ENCODE measurements at regions not wholly inside any gene's neighbourhood (a gene's known extent, or its start where the extent isn't known, plus 50 kb on each side); places are given as distances from the start of the nearest gene placed in this dataset.
"Not testable (repeated sequence)": the region's sequence is repeated elsewhere in the genome, so short reads cannot be mapped to it uniquely, and the experiment has no call there.

DNA sequence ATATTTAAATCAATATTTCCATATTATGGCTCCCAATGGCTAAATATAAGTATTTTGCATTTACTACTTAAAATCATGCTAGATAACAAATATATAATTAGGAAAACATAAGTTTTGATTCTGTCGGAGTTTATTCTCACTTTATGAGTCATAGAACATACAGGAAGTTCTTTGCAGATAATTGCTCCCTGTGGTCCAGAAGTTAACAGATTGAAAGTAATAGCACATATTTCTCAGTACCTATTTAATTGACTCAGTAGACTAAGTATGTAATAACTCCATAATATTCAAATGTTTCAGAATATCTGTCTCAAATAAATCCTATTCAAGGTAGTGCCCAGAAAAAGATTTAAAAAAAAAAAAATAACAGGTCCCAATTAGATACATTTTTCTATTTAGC lies 806.0 kb upstream of the ATXN7L3B start:
- intact Hi-C loops (cut with micrococcal nuclease), result no loop called here
- no peak for DNase-seq
- ATAC-seq, result no peak

DNA sequence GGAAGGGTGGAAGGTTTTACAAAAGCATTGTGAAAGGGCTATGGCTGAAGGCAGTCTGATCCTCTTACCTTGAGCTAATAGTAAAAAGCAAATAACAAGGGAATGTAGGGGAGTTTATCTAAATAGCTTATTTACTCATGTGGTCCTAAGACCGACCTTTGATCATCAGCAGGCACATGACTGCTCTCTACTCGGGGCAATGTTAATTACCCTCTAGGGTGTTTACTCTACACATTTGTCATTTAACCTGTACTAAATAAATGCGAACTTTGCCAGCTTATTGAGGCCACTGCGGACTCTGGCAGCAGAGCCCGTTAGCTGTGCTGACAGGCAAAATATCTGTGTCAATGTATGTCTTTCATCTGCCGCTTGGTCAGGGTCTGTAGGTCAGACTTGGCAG lies 768.3 kb upstream of the ATXN7L3B start:
- intact Hi-C loops (cut with micrococcal nuclease), result no loop called here
- DNase-seq, result no peak
- ATAC-seq, result no peak

DNA sequence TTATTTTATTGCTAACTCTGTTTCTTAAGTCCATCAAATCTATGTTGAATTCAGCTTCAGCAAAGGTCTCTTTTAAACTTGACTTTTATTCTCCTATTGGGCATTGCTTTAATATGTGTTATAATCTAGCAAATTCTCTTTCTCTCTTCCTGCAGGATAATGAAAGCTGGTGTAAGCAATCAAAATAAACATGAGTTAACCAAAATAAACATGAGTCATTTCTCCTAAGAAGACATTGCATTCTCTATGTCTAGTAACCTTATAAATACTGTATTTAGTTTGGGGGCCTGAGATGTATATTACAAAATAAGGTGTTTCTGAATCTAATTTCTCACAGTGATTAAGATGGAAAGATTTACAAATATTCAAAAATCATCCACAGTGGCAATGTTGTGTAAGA lies 739.1 kb upstream of the ATXN7L3B start:
- intact Hi-C loops (cut with micrococcal nuclease), result no loop called here
- ATAC-seq (no peak), DNase-seq (no peak)

DNA sequence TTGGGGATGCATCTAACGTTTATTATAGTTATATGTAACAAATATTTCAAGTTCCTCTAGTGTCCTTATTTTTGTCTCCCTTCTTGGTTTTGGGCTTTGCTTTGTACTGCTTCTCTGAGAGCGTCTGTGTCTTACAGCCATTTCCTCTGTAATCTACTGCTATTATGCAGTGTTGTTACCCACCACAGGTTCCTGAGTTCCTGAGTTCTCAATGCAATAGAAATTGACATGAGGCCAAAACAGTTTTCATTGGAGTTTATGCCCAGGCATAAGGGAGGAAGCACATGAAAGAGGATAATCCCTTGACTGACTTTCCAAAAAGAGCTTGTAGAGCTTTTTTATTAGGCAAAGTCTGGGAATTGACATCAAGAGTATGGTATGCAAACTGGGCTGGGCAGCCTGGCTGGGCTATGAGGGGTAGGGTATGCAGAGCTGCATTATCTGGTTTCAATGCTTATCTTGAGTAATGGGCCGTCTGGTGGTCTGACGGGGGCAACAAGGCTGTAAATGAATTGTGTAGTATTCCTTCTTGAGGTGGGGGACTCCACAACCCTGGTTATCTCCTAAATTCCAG lies 722.5 kb upstream of the ATXN7L3B start:
- ATAC-seq, result no peak
- no peak for DNase-seq
- intact Hi-C loops (cut with micrococcal nuclease), result no loop called here

GRCh38 chr12:73817161-73817560 lies 720.5 kb upstream of the ATXN7L3B start:
- no peak for ATAC-seq
- intact Hi-C loops (cut with micrococcal nuclease), result no loop called here
- DNase-seq, result no peak

GRCh38 chr12:73833746-73834145 lies 703.9 kb upstream of the ATXN7L3B start:
- DNase-seq, result no peak
- intact Hi-C loops (cut with micrococcal nuclease), result no loop called here
- no peak for ATAC-seq

DNA sequence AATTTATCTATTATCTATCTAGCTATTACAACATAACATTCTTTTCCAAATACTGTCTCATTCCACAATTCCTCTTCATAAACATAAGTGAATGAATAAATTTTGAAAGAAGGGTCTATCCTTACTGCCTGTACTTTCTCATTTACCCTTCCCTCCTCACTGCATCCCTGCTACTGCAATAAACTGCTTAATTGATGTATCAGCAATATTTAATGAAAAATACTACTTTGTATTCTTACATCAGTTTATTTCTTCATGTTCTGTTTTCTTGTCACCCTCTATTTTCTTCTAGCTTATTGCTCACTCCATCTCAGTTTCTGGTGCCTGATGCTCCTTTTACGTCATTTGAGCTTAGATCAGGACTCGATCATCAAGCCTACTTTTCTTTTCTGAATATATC lies 695.7 kb upstream of the ATXN7L3B start:
- ATAC-seq, result no peak
- DNase-seq, result no peak
- intact Hi-C loops (cut with micrococcal nuclease), result no loop called here

- ATAC-seq (no peak), DNase-seq (no peak)
- intact Hi-C loops (cut with micrococcal nuclease), result no loop called here
Measured at GRCh38 chr12:73863546-73863945, 674.1 kb upstream of the ATXN7L3B start.

DNA sequence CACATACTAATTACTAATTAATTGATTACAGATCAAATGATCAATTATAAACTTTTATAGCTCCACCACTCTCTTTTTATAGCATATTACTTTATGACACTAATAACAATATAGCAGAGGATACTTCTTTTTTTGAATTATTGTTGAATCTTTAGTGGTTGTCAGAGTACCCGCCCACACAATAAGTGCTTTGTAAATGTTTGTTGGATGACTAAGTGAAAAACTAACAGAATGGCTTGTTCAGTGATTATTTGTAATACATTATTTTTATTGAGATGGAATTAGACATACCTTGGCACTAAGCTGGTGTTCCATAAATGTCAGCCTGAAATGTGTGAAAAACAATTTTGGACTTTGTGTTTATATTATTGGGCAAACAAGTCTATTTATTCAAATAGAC lies 670.5 kb upstream of the ATXN7L3B start:
- intact Hi-C loops (cut with micrococcal nuclease), result no loop called here
- no peak for DNase-seq
- no peak for ATAC-seq

DNA sequence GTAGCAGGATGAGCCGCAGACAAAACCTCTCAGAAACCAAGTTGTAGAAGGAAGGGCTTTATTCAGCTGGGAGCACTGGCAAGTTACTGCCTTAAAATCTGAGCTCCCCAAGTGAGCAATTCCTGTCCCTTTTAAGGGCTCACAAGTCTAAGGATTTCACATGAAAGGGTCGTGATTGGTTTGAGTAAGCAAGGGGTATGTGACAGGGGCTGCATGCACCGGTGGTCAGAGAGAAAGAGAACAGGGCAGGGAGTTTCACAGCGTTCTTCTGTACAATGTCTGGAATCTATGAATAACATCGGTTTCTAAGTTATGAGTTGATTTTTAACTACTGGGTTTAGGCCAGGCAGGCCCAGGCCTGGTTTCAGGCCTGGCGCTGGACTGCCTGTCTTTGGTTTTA lies 660.3 kb upstream of the ATXN7L3B start:
- not testable (repeated sequence) for ATAC-seq

DNA sequence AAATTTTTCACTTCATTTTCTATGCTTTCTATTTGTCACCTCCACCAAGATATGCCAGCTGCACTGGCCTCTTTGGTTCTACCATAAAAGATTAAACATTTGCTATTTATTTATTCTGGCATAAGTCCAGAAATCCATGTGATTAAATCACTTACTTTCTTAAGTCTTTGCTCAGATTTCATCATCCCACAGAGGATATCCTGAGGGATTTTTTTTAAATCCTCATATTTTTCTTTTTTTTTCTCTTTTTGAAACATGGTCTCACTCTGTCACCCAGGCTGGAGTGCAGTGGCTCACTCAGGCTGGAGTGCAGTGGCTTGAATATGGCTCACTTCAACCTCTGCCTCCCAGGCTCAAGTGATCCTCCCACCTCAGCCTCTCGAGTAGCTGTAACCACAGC lies 645.4 kb upstream of the ATXN7L3B start:
- no peak for DNase-seq
- intact Hi-C loops (cut with micrococcal nuclease), result no loop called here
- ATAC-seq, result no peak

More for the DNA sequence above, 660.3 kb upstream of the ATXN7L3B start:
- intact Hi-C loops (cut with micrococcal nuclease); DNase-seq: not testable (repeated sequence)

DNA sequence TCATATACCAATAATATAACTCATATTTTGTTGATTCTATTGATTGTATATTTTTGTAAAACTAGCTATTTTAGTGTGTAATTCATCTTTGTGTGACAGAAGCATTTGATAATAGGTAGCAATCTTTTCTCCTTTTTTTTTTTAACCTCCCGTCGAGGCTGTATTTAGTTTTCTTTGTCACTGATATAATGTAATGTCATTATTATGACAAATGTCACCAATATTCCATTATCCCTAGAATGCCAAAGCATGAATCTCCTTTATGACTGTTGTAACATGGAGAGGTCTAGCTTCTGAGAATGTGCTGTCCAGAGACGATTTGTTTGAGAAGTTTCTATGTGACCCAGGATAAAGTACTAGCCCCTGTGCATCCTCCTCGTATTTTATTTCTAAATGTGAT lies 639.0 kb upstream of the ATXN7L3B start:
- no peak for DNase-seq
- intact Hi-C loops (cut with micrococcal nuclease), result no loop called here
- no peak for ATAC-seq

- DNase-seq, result no peak
- no peak for ATAC-seq
- intact Hi-C loops (cut with micrococcal nuclease), result no loop called here
Measured at GRCh38 chr12:73902260-73902659, 635.4 kb upstream of the ATXN7L3B start.

GRCh38 chr12:73906757-73907156 lies 630.9 kb upstream of the ATXN7L3B start:
- intact Hi-C loops (cut with micrococcal nuclease), result no loop called here
- no peak for ATAC-seq
- DNase-seq, result no peak

DNA sequence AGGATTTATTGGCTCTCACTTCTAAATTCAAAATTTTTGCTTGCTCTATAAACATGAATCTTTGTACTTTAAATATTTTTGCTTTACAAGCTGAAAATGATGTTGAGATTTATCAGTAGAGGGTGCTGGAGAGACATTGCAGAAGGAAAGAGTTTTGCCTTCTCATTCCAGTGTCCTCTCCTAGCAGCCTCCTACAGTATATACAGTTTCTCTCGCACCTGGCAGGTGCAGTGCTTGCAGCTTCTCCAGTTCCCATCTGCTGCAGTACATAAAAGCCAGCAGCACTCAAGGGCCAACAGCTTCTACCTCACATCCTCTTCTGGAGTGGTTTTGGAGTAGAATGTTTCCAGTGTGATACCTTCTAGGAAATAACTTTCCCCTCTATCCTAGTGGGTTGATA lies 601.8 kb upstream of the ATXN7L3B start:
- no peak for DNase-seq
- intact Hi-C loops (cut with micrococcal nuclease), result no loop called here
- no peak for ATAC-seq

DNA sequence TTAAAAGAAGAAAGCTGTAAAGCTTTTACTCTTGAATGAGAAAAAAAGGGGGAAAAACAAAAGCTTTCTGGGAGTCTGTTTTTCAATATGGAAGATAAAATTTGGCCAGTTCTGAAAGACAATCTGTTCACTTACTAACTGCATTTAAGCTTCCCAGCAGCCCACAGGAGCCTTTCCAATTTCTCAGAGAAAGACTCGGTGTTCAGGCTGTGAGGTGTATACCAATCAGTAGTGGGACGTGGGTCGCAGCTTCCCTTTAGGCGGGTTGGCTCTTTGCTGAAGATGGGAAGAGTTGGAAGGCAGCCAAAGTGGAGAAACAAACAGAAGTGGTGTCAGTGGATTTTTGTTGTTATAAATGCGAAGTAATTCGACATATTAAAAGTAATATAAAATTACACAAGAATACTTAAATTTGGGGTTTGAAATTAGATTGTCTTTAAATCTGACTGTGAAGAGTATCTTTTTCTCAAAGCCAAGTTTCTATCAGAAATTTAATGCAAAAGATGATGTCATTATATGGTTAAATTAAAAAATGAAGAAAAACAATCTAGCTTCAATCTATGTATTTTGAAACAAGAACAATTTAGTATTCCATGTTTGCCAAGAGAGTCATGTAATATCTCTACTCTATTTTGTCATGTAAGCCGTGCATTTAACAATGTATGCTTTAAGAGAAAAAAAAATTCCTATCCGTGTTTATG lies 590.2 kb upstream of the ATXN7L3B start:
- intact Hi-C loops (cut with micrococcal nuclease), result no loop called here
- ATAC-seq (no peak), DNase-seq (no peak)

- no peak for DNase-seq
- intact Hi-C loops (cut with micrococcal nuclease), result no loop called here
- ATAC-seq, result no peak
Measured at GRCh38 chr12:73950507-73950906, 587.1 kb upstream of the ATXN7L3B start.

DNA sequence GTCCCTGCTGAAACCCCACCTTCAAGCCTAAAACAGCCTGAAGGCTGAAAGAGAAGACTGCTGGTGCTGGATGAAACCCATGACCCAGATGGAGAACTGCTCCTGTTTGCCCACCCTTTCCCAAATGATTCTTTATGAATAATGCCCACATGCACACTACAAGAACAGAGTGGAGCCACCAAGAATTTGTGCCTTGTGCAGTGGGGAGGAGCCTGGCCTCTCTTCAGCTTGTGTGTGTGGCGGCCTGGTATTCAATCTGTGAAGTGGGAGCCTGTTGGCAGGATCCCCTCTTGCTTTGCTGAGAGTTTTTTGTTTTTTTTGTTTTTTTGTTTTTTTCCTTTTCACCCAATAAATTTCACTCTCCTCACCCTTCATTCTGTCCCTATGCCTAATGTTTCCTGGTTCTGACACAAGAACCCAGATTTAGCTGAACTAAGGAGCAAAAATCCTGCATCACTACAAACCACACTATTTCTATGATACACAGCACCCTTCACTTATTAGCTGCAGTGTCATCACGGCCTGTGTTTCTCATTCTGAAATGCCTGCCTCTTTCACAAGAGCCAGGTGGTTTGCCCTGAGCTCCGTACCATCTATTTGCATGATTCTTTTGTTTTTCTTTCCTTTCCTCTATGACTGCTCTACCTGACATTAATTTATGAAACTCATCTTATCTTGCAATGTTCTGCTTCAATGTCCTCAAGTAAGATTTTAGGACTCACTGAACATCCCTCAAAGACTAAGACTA lies 585.5 kb upstream of the ATXN7L3B start:
- DNase-seq (no peak), ATAC-seq (no peak)
- intact Hi-C loops (cut with micrococcal nuclease), result no loop called here

DNA sequence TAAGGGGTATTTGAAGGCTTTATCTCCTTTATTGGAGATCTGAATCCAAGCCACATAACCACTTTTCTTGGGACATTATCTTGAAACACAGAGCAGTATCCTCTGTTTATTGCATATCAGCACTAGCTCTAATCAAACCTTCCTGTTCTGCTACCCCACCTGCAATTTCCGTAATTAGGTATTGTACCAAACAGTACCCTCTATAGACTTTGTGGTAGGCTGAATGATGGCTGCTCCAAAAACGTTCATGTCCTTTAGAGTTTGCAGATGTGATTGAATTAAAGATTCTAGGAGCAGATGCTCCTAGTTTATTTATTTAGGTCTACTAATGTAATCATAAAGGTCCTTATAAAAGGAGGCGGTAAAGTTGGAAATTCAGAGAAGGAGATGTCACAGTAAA lies 573.0 kb upstream of the ATXN7L3B start:
- intact Hi-C loops (cut with micrococcal nuclease), result no loop called here
- no peak for DNase-seq
- ATAC-seq, result no peak

- intact Hi-C loops (cut with micrococcal nuclease), result no loop called here
- no peak for ATAC-seq
- DNase-seq, result no peak
Measured at GRCh38 chr12:73973486-73973885, 564.1 kb upstream of the ATXN7L3B start.

DNA sequence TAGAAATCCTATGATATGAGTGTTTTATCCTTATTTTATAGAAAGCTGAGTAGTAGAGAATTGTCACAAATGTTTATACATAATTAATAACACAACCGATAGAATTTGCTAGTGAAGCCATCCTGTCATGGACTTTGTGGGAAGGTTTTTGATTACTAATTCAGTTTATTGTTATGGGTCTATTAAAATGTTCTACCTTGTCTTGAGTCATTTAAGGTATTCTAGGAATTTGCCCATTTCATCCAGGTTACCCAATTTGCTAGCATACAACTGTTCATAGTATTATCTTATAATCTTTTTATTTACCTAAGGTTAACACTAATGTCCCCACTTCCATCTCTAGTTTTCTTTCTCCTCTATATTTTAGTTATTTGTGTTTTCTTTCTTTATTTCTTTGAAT lies 553.1 kb upstream of the ATXN7L3B start:
- no peak for DNase-seq
- intact Hi-C loops (cut with micrococcal nuclease), result no loop called here
- ATAC-seq, result no peak
